DND-41 (cell line): ENCODE measurements at regions not wholly inside any gene's neighbourhood (a gene's known extent, or its start where the extent isn't known, plus 50 kb on each side); places are given as distances from the start of the nearest gene placed in this dataset.

Source experiments
- ATAC-seq: fragments of 200-7000 bp; cut with Tn5 transposase; 3 replicates; pipeline ENCODE4 v1.9.1; 2021; ENCODE audit warnings: low read depth; ENCODE audit not compliant: insufficient read depth
- DNase-seq: peaks from one replicate; pipeline ENCODE4 v3.0.0-alpha.2; 2020
- H2AFZ ChIP-seq: 2 replicates; pipeline ENCODE4 v1.6.0; 2012; ENCODE audit warnings: low read depth, low read length
- H3K27ac ChIP-seq: 2 replicates; pipeline ENCODE4 v1.5.1; 2012; ENCODE audit warnings: low read length, inconsistent platforms
- H3K27me3 ChIP-seq: fragments of 200-600 bp; sonication (generic); 2 replicates; pipeline ENCODE4 v1.6.0; 2012; ENCODE audit warnings: low read length, mild to moderate bottlenecking, inconsistent platforms; ENCODE audit not compliant: insufficient read depth, poor library complexity
- H3K36me3 ChIP-seq: 2 replicates; pipeline ENCODE4 v1.5.1; 2012; ENCODE audit warnings: low read length, inconsistent platforms; ENCODE audit not compliant: insufficient read depth
- H3K4me1 ChIP-seq: 2 replicates; pipeline ENCODE4 v1.5.1; 2012; ENCODE audit warnings: mild to moderate bottlenecking, low read length; ENCODE audit not compliant: insufficient read depth
- H3K4me2 ChIP-seq: 2 replicates; pipeline ENCODE4 v1.6.0; 2012; ENCODE audit warnings: mild to moderate bottlenecking, moderate library complexity, low read length, inconsistent platforms; ENCODE audit not compliant: insufficient read depth
- H3K4me3 ChIP-seq, 2 experiments: fragments of 200-600 bp in 1 of 2; shearing (Covaris generic) in 1 of 2; 2 replicates each; pipeline ENCODE4 v1.5.1; 2012 to 2016; ENCODE audit warnings: inconsistent platforms in 2 of 2, low read length in 2 of 2, mild to moderate bottlenecking in 2 of 2, low read depth in 1 of 2, moderate library complexity in 1 of 2
- H3K79me2 ChIP-seq: 2 replicates; pipeline ENCODE4 v1.6.0; 2012; ENCODE audit warnings: low read length, inconsistent platforms; ENCODE audit not compliant: insufficient read depth
- H3K9ac ChIP-seq: 2 replicates; pipeline ENCODE4 v1.6.0; 2012; ENCODE audit warnings: low read depth, mild to moderate bottlenecking, inconsistent platforms, low read length, moderate library complexity
- H3K9me3 ChIP-seq: 2 replicates; pipeline ENCODE4 v1.5.1; 2012; ENCODE audit warnings: low read length, moderate library complexity, mild to moderate bottlenecking, inconsistent platforms; ENCODE audit not compliant: insufficient read depth, severe bottlenecking
- H4K20me1 ChIP-seq: 2 replicates; pipeline ENCODE4 v1.6.0; 2012; ENCODE audit warnings: low read length; ENCODE audit not compliant: insufficient read depth
- EZH2 ChIP-seq: IDR thresholded peaks from 3 replicates; pipeline ENCODE4 v1.6.1; 2012; ENCODE audit warnings: borderline replicate concordance, low read depth, mild to moderate bottlenecking, moderate library complexity, low read length, inconsistent platforms; ENCODE audit not compliant: severe bottlenecking
- TF ChIP-seq, protein P1 (sequence below): IDR thresholded peaks from 2 replicates; pipeline ENCODE4 v1.5.1; 2012; ENCODE audit warnings: borderline replicate concordance, low read length, moderate library complexity, mild to moderate bottlenecking; ENCODE audit not compliant: poor library complexity, severe bottlenecking; ENCODE audit errors: extremely low read depth

DNA sequence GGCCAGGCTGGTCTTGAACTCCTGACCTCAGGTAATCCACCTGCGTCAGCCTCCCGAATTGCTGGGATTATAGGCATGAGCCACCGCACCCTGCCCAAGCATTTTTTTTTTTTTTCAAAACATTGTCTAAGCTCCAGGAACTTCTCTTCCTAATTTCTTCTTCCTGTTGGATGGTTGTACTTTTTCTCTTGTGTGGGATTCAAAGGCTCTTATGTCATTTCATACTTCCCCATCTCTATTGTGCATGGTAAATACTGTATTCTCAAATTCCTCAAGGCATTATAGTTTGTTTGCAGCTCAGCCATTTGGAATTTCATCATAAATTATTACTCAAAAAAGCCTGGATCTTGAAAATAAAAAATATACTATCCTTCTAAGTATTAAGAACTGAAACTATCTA, 199.1 kb upstream of the GADL1 start:
- H3K27me3 ChIP-seq, result no peaks in the 10 kb centered on the region
- no peak overlapping the region for H3K4me2 ChIP-seq
- H3K9ac ChIP-seq, result no peak overlapping the region
- H3K9me3 ChIP-seq, result no peaks in the 10 kb centered on the region
- TF ChIP-seq, protein P1, sequence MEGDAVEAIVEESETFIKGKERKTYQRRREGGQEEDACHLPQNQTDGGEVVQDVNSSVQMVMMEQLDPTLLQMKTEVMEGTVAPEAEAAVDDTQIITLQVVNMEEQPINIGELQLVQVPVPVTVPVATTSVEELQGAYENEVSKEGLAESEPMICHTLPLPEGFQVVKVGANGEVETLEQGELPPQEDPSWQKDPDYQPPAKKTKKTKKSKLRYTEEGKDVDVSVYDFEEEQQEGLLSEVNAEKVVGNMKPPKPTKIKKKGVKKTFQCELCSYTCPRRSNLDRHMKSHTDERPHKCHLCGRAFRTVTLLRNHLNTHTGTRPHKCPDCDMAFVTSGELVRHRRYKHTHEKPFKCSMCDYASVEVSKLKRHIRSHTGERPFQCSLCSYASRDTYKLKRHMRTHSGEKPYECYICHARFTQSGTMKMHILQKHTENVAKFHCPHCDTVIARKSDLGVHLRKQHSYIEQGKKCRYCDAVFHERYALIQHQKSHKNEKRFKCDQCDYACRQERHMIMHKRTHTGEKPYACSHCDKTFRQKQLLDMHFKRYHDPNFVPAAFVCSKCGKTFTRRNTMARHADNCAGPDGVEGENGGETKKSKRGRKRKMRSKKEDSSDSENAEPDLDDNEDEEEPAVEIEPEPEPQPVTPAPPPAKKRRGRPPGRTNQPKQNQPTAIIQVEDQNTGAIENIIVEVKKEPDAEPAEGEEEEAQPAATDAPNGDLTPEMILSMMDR, result no peak
- no peak for TF ChIP-seq EZH2
- ATAC-seq (no peak), DNase-seq (no peak)
- no peaks in the 10 kb centered on the region for H3K36me3 ChIP-seq
- H4K20me1 ChIP-seq, result no peaks in the 10 kb centered on the region
- H3K27ac ChIP-seq, result no peak overlapping the region
- H3K4me3 ChIP-seq, result no peak overlapping the region
- H2AFZ ChIP-seq, result no peak overlapping the region
- no peaks in the 10 kb centered on the region for H3K79me2 ChIP-seq
- H3K4me1 ChIP-seq, result peaks cover 10% of the 10 kb centered on the region

DNA sequence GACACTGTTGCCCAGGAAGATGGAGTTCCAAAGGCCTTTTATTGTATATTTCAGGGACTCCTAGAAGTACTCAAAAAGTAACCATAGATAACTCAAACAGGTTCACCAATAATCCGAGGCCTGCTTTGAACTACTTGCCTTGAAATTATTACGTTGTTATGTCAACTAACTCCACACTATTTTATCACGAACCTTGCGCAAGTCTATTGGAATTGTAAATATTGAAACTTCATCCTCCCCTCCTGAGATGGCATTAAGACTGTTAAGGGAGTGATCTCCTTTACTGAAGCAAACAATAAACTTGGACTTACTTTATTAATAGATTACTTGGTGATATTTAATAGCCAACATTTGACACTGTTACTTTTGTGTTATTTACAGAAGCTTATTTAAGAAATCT, 199.6 kb upstream of the GADL1 start:
- Histone ChIP-seq H4K20me1 (no peaks in the 10 kb centered on the region), H3K9me3 (no peaks in the 10 kb centered on the region), H3K36me3 (no peaks in the 10 kb centered on the region), H3K4me1 (peaks cover 10% of the 10 kb centered on the region), H3K9ac (no peak overlapping the region), H3K4me3 (no peak overlapping the region), H3K79me2 (no peaks in the 10 kb centered on the region), H2AFZ (no peak overlapping the region), H3K27me3 (no peaks in the 10 kb centered on the region), H3K27ac (no peak overlapping the region), H3K4me2 (no peak overlapping the region)
- no peak for TF ChIP-seq EZH2
- TF ChIP-seq, protein P1, result no peak
- DNase-seq (no peak), ATAC-seq (no peak)

DNA sequence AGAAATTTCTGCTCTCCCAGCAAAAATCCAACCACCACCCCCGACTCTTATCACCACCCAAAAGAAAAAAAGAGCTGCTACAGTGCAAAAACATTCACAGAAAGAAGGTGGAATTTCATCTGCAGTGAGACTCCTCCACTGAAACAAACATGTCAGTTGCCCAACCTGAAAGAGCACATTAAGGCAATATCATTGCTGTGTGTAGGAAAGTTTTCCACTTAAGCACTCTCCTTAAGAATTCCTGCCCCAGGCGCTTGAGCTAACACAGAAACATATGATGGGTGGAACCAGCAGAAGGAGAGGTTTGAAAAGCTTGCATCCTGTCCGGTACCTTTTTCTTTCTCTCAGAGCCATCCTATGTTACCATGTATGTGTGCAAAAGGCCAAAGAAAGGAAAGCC, 200.8 kb upstream of the GADL1 start:
- Histone ChIP-seq H3K4me3 (no peak overlapping the region), H2AFZ (peak overlapping the region; percentile 14; the same call in 1 of the 2 replicates), H3K9me3 (no peaks in the 10 kb centered on the region), H3K4me2 (no peak overlapping the region), H3K27me3 (no peaks in the 10 kb centered on the region), H3K79me2 (no peaks in the 10 kb centered on the region), H3K36me3 (no peaks in the 10 kb centered on the region), H3K27ac (no peak overlapping the region), H3K4me1 (peaks cover 10% of the 10 kb centered on the region), H3K9ac (no peak overlapping the region), H4K20me1 (no peaks in the 10 kb centered on the region)
- no peak for DNase-seq
- ATAC-seq, result no peak
- TF ChIP-seq, protein P1, result no peak
- no peak for TF ChIP-seq EZH2
